Activated naive CD4-positive, alpha-beta T cell treated with anti-CD3 and anti-CD28 coated beads, Interleukin-2, amount 10 ng/mL, durations not matched to agents 7 days and 5 days (primary cell): ENCODE measurements at regions not wholly inside any gene's neighbourhood (a gene's known extent, or its start where the extent isn't known, plus 50 kb on each side); places are given as distances from the start of the nearest gene placed in this dataset.
A peak's percentile ranks its signal among the peaks of the same experiment; 100 is the strongest.

Experiments used
- CTCF ChIA-PET: fragments of 350-600 bp; sonication (Branson Sonifier 250); formaldehyde crosslinking; loops from one replicate; lab custom pipeline; 2021; ENCODE audit warnings: antibody characterized with exemption; lab: Charles Lee
- DNase-seq: peaks from one replicate; pipeline ENCODE4 v3.0.0-alpha.2; 2020
- H3K27ac Mint-ChIP-seq: one replicate; pipeline ENCODE4 v1.8.0; 2021; ENCODE audit warnings: mild to moderate bottlenecking, moderate library complexity, mixed read lengths
- H3K27me3 Mint-ChIP-seq: one replicate; pipeline ENCODE4 v1.8.0; 2021; ENCODE audit warnings: mild to moderate bottlenecking, mixed read lengths
- H3K36me3 Mint-ChIP-seq: one replicate; pipeline ENCODE4 v1.8.0; 2021; ENCODE audit warnings: mixed read lengths
- H3K4me1 Mint-ChIP-seq: one replicate; pipeline ENCODE4 v1.8.0; 2021; ENCODE audit warnings: mixed read lengths
- H3K4me3 Mint-ChIP-seq: one replicate; pipeline ENCODE4 v1.8.0; 2021; ENCODE audit warnings: mild to moderate bottlenecking, moderate library complexity, mixed read lengths
- H3K9me3 Mint-ChIP-seq: one replicate; pipeline ENCODE4 v1.8.0; 2021; ENCODE audit warnings: mixed read lengths

GRCh38 chr4:89531932-89532640 is 224.5 kb upstream of the GPRIN3 start:
- peaks cover 61% of the 10 kb centered on the region for H3K27me3 Mint-ChIP-seq
- CTCF ChIA-PET = no interaction called here
- H3K36me3 Mint-ChIP-seq = no peaks in the 10 kb centered on the region
- H3K4me3 Mint-ChIP-seq = no peak overlapping the region
- H3K4me1 Mint-ChIP-seq = peaks cover 16% of the 10 kb centered on the region
- H3K27ac Mint-ChIP-seq = no peak overlapping the region
- H3K9me3 Mint-ChIP-seq = no peaks in the 10 kb centered on the region
- DNase-seq = no peak

- H3K36me3 Mint-ChIP-seq = no peaks in the 10 kb centered on the region
- peak; percentile 53 for DNase-seq
- H3K4me1 Mint-ChIP-seq = peaks cover 22% of the 10 kb centered on the region
- H3K4me3 Mint-ChIP-seq = no peak overlapping the region
- CTCF ChIA-PET = interaction anchor here (1.6 to 1.7 kb wide), 2 partner anchors 90 to 302 kb away, joined by 4 to 6 read pairs; no protein-coding TSS in a partner anchor
- peaks cover 61% of the 10 kb centered on the region for H3K27me3 Mint-ChIP-seq
- H3K9me3 Mint-ChIP-seq = no peaks in the 10 kb centered on the region
- peak overlapping the region; percentile 5 for H3K27ac Mint-ChIP-seq
These were observed 221.0 kb upstream of the GPRIN3 start for GRCh38 chr4:89528526-89529133.

GRCh38 chr4:89521826-89522225 is 214.2 kb upstream of the GPRIN3 start:
- no peaks in the 10 kb centered on the region for H3K9me3 Mint-ChIP-seq
- peaks cover 54% of the 10 kb centered on the region for H3K27me3 Mint-ChIP-seq
- H3K27ac Mint-ChIP-seq = no peak overlapping the region
- DNase-seq = no peak
- peaks cover 2% of the 10 kb centered on the region for H3K4me1 Mint-ChIP-seq
- CTCF ChIA-PET = interaction anchor here (0.7 kb wide), 1 partner anchor 366 kb away, joined by 3 read pairs; no protein-coding TSS in a partner anchor
- H3K4me3 Mint-ChIP-seq = no peak overlapping the region
- no peaks in the 10 kb centered on the region for H3K36me3 Mint-ChIP-seq

GRCh38 chr4:89519771-89520320 is 212.2 kb upstream of the GPRIN3 start:
- Mint-ChIP-seq H3K4me1 (no peaks in the 10 kb centered on the region), H3K27ac (no peak overlapping the region), H3K27me3 (peaks cover 52% of the 10 kb centered on the region), H3K9me3 (no peaks in the 10 kb centered on the region), H3K36me3 (no peaks in the 10 kb centered on the region), H3K4me3 (no peak overlapping the region)
- CTCF ChIA-PET = no interaction called here
- DNase-seq = no peak

- no peak overlapping the region for H3K4me3 Mint-ChIP-seq
- no peaks in the 10 kb centered on the region for H3K4me1 Mint-ChIP-seq
- H3K9me3 Mint-ChIP-seq = no peaks in the 10 kb centered on the region
- CTCF ChIA-PET = no interaction called here
- no peaks in the 10 kb centered on the region for H3K36me3 Mint-ChIP-seq
- peaks cover 48% of the 10 kb centered on the region for H3K27me3 Mint-ChIP-seq
- no peak for DNase-seq
- no peak overlapping the region for H3K27ac Mint-ChIP-seq
These were observed 210.7 kb upstream of the GPRIN3 start for GRCh38 chr4:89518259-89518658.

- Mint-ChIP-seq H3K9me3 (peaks cover 1% of the 10 kb centered on the region), H3K4me1 (peaks cover 8% of the 10 kb centered on the region), H3K4me3 (no peak overlapping the region), H3K27ac (no peak overlapping the region), H3K36me3 (no peaks in the 10 kb centered on the region), H3K27me3 (peaks cover 39% of the 10 kb centered on the region)
- CTCF ChIA-PET = no interaction called here
- DNase-seq = no peak
These were observed 207.2 kb upstream of the GPRIN3 start for GRCh38 chr4:89514811-89515210.

- H3K36me3 Mint-ChIP-seq = peaks cover 8% of the 10 kb centered on the region
- CTCF ChIA-PET = no interaction called here
- peaks cover 27% of the 10 kb centered on the region for H3K27me3 Mint-ChIP-seq
- H3K4me3 Mint-ChIP-seq = no peak overlapping the region
- no peak for DNase-seq
- H3K4me1 Mint-ChIP-seq = peaks cover 19% of the 10 kb centered on the region
- no peak overlapping the region for H3K27ac Mint-ChIP-seq
- H3K9me3 Mint-ChIP-seq = peaks cover 12% of the 10 kb centered on the region
These were observed 204.2 kb upstream of the GPRIN3 start for GRCh38 chr4:89511776-89512175.

GRCh38 chr4:89509708-89510281 is 202.2 kb upstream of the GPRIN3 start:
- Mint-ChIP-seq H3K27me3 (peaks cover 16% of the 10 kb centered on the region), H3K9me3 (peaks cover 12% of the 10 kb centered on the region), H3K36me3 (peaks cover 8% of the 10 kb centered on the region), H3K4me1 (peaks cover 19% of the 10 kb centered on the region), H3K27ac (peak overlapping the region; percentile 44), H3K4me3 (no peak overlapping the region)
- DNase-seq = peak; percentile 22
- CTCF ChIA-PET = no interaction called here

- Mint-ChIP-seq H3K36me3 (peaks cover 8% of the 10 kb centered on the region), H3K27ac (no peak overlapping the region), H3K27me3 (peaks cover 10% of the 10 kb centered on the region), H3K9me3 (peaks cover 12% of the 10 kb centered on the region), H3K4me1 (peaks cover 19% of the 10 kb centered on the region), H3K4me3 (no peak overlapping the region)
- DNase-seq = no peak
- CTCF ChIA-PET = interaction anchor here (1.5 kb wide), 1 partner anchor 281 kb away, joined by 3 read pairs; no protein-coding TSS in a partner anchor
These were observed 199.4 kb upstream of the GPRIN3 start for GRCh38 chr4:89506866-89507491.

GRCh38 chr4:89502581-89502980 is 195.0 kb upstream of the GPRIN3 start:
- CTCF ChIA-PET = no interaction called here
- no peak overlapping the region for H3K27ac Mint-ChIP-seq

GRCh38 chr4:89497517-89498308 is 190.1 kb upstream of the GPRIN3 start:
- Mint-ChIP-seq H3K4me3 (no peak overlapping the region), H3K4me1 (no peaks in the 10 kb centered on the region), H3K9me3 (no peaks in the 10 kb centered on the region), H3K36me3 (no peaks in the 10 kb centered on the region), H3K27ac (no peak overlapping the region), H3K27me3 (peaks cover 21% of the 10 kb centered on the region)
- CTCF ChIA-PET = no interaction called here
- DNase-seq = no peak

More at GRCh38 chr4:89502581-89502980, 195.0 kb upstream of the GPRIN3 start:
- no peaks in the 10 kb centered on the region for H3K4me1 Mint-ChIP-seq
- H3K36me3 Mint-ChIP-seq = no peaks in the 10 kb centered on the region
- no peak overlapping the region for H3K4me3 Mint-ChIP-seq
- no peak for DNase-seq
- peaks cover 22% of the 10 kb centered on the region for H3K27me3 Mint-ChIP-seq
- no peaks in the 10 kb centered on the region for H3K9me3 Mint-ChIP-seq

- no peaks in the 10 kb centered on the region for H3K36me3 Mint-ChIP-seq
- H3K27ac Mint-ChIP-seq = no peak overlapping the region
- DNase-seq = no peak
- no peak overlapping the region for H3K4me3 Mint-ChIP-seq
- no peaks in the 10 kb centered on the region for H3K4me1 Mint-ChIP-seq
- peaks cover 21% of the 10 kb centered on the region for H3K27me3 Mint-ChIP-seq
- CTCF ChIA-PET = interaction anchor here (1.0 kb wide), 1 partner anchor 270 kb away, joined by 3 read pairs; no protein-coding TSS in a partner anchor
- no peaks in the 10 kb centered on the region for H3K9me3 Mint-ChIP-seq
These were observed 189.3 kb upstream of the GPRIN3 start for GRCh38 chr4:89496851-89497250.

- Mint-ChIP-seq H3K9me3 (no peaks in the 10 kb centered on the region), H3K36me3 (peaks cover 2% of the 10 kb centered on the region), H3K4me3 (no peak overlapping the region), H3K27me3 (peaks cover 11% of the 10 kb centered on the region), H3K27ac (no peak overlapping the region), H3K4me1 (no peaks in the 10 kb centered on the region)
- no peak for DNase-seq
- CTCF ChIA-PET = no interaction called here
These were observed 185.8 kb upstream of the GPRIN3 start for GRCh38 chr4:89493367-89493766.
